ENCODE measurements at regions not wholly inside any gene's neighbourhood (a gene's known extent, or its start where the extent isn't known, plus 50 kb on each side); places are given as distances from the start of the nearest gene placed in this dataset.

- Histone ChIP-seq H3K9me3 (peaks cover 0 to 2% (median 0%) of the 10 kb centered on the region in 3 donors), H3K36me3 (no peaks in the 10 kb centered on the region), H3K27ac (no peak overlapping the region), H3K27me3 (no peaks in the 10 kb centered on the region), H3K4me1 (no peaks in the 10 kb centered on the region), H3K4me3 (no peak overlapping the region)
- intact Hi-C loops (cut with DNase I; ENCODE audit: low total_unique reads) = no loop called here
- DNase-seq = no peak
- TF ChIP-seq CTCF (IDR thresholded peaks at IDR 0.05) = no peak
These were observed 549.2 kb downstream of the GOLGA6L6 start for GRCh38 chr15:19992428-19992827.

- H3K9me3 ChIP-seq = peaks cover 0 to 2% (median 0%) of the 10 kb centered on the region in 3 donors
- no peaks in the 10 kb centered on the region for H3K36me3 ChIP-seq
- no peak for DNase-seq
- H3K4me1 ChIP-seq = no peaks in the 10 kb centered on the region
- H3K27me3 ChIP-seq = no peaks in the 10 kb centered on the region
- H3K27ac ChIP-seq = no peak overlapping the region
- no peak for TF ChIP-seq CTCF (IDR thresholded peaks at IDR 0.05)
- intact Hi-C loops (cut with DNase I; ENCODE audit: low total_unique reads) = no loop called here
- no peak overlapping the region for H3K4me3 ChIP-seq
These were observed 553.4 kb downstream of the GOLGA6L6 start for GRCh38 chr15:19988094-19988660.

GRCh38 chr15:19987389-19988048 is 554.1 kb downstream of the GOLGA6L6 start:
- H3K27me3 ChIP-seq = no peaks in the 10 kb centered on the region
- no peaks in the 10 kb centered on the region for H3K4me1 ChIP-seq
- intact Hi-C loops (cut with DNase I; ENCODE audit: low total_unique reads) = no loop called here
- TF ChIP-seq CTCF (IDR thresholded peaks at IDR 0.05) = no peak
- no peak for DNase-seq
- H3K4me3 ChIP-seq = no peak overlapping the region
- H3K27ac ChIP-seq = no peak overlapping the region
- peaks cover 0 to 2% (median 0%) of the 10 kb centered on the region in 3 donors for H3K9me3 ChIP-seq
- no peaks in the 10 kb centered on the region for H3K36me3 ChIP-seq

GRCh38 chr15:19984101-19984500 is 557.5 kb downstream of the GOLGA6L6 start:
- H3K27me3 ChIP-seq = no peaks in the 10 kb centered on the region
- no peaks in the 10 kb centered on the region for H3K36me3 ChIP-seq
- no peak overlapping the region for H3K4me3 ChIP-seq
- intact Hi-C loops (cut with DNase I; ENCODE audit: low total_unique reads) = no loop called here
- no peak for TF ChIP-seq CTCF (IDR thresholded peaks at IDR 0.05)
- H3K4me1 ChIP-seq = no peaks in the 10 kb centered on the region
- no peak for DNase-seq
- H3K9me3 ChIP-seq = no peaks in the 10 kb centered on the region
- no peak overlapping the region for H3K27ac ChIP-seq

GRCh38 chr15:19974998-19975397 is 566.6 kb downstream of the GOLGA6L6 start:
- no peak for DNase-seq
- no peaks in the 10 kb centered on the region for H3K4me1 ChIP-seq
- H3K27ac ChIP-seq = no peak overlapping the region
- H3K9me3 ChIP-seq = no peaks in the 10 kb centered on the region
- no peaks in the 10 kb centered on the region for H3K36me3 ChIP-seq
- TF ChIP-seq CTCF (IDR thresholded peaks at IDR 0.05) = no peak
- no peak overlapping the region for H3K4me3 ChIP-seq
- intact Hi-C loops (cut with DNase I; ENCODE audit: low total_unique reads) = no loop called here
- no peaks in the 10 kb centered on the region for H3K27me3 ChIP-seq

Measured in tibial artery (tissue), 4 donors.